ENCODE measurements at regions not wholly inside any gene's neighbourhood (a gene's known extent, or its start where the extent isn't known, plus 50 kb on each side); places are given as distances from the start of the nearest gene placed in this dataset.

GRCh38 chr5:38776149-38776896 lies 69.5 kb upstream of the OSMR start:
- TF ChIP-seq CTCF (IDR thresholded peaks at IDR 0.05): no peak
- no peak for TF ChIP-seq POLR2AphosphoS5 (IDR thresholded peaks at IDR 0.05)
- TF ChIP-seq POLR2A (IDR thresholded peaks at IDR 0.05): no peak
